Left colon (tissue), 2 donors: ENCODE measurements at regions not wholly inside any gene's neighbourhood (a gene's known extent, or its start where the extent isn't known, plus 50 kb on each side); places are given as distances from the start of the nearest gene placed in this dataset.
"Not testable (repeated sequence)": the region's sequence is repeated elsewhere in the genome, so short reads cannot be mapped to it uniquely, and the experiment has no call there.

Source experiments
- ATAC-seq: fragments of 200-7000 bp; cut with Tn5 transposase; one replicate; pipeline ENCODE4 v1.9.1; 2020; ENCODE audit warnings: mild to moderate bottlenecking, moderate library complexity
- DNase-seq, 2 donors: peaks; one replicate each; pipeline ENCODE4 v3.0.0-alpha.2; 2020
- intact Hi-C, 2 donors: fragments of 100-400 bp; cut with DNase I in 1 of 2; cut with micrococcal nuclease in 1 of 2; formaldehyde crosslinking; loops; one replicate each; pipeline versions ENCODE4 v1.11.2 to v1.14.0; 2022; cut with DNase I, micrococcal nuclease
- donor health status: DM: no; HTN: no; CAD: no.
- donor health status: DM: yes; HTN: yes; CAD: no.

- ATAC-seq, DNase-seq, intact Hi-C loops: not testable (repeated sequence)
Measured at GRCh38 chr10:38448614-38449355, 354.6 kb downstream of the ZNF37A start.

- ATAC-seq, DNase-seq, intact Hi-C loops: not testable (repeated sequence)
Measured at GRCh38 chr10:38449618-38450017, 355.5 kb downstream of the ZNF37A start.

- DNase-seq, ATAC-seq, intact Hi-C loops: not testable (repeated sequence)
Measured at GRCh38 chr10:38450372-38451057, 356.4 kb downstream of the ZNF37A start.

- intact Hi-C loops, ATAC-seq, DNase-seq: not testable (repeated sequence)
Measured at GRCh38 chr10:38451306-38451967, 357.3 kb downstream of the ZNF37A start.
